Loucy (cell line): ENCODE measurements at regions not wholly inside any gene's neighbourhood (a gene's known extent, or its start where the extent isn't known, plus 50 kb on each side); places are given as distances from the start of the nearest gene placed in this dataset.

Experiments used
- H2AFZ ChIP-seq: fragments of 200-600 bp; sonication (generic); 2 replicates; pipeline ENCODE4 v1.6.0; 2016; ENCODE audit warnings: antibody characterized with exemption, mild to moderate bottlenecking, low read length, moderate library complexity
- H3F3A ChIP-seq: fragments of 200-600 bp; 2 replicates; pipeline ENCODE4 v1.6.0; 2016; ENCODE audit warnings: antibody characterized with exemption, low read depth, mild to moderate bottlenecking
- H3K27me3 ChIP-seq: fragments of 200-600 bp; sonication (generic); 2 replicates; pipeline ENCODE4 v1.6.1; 2014; ENCODE audit warnings: low read length, mild to moderate bottlenecking; ENCODE audit not compliant: insufficient read depth, poor library complexity, severe bottlenecking
- H3K36me3 ChIP-seq: fragments of 200-600 bp; sonication (generic); 2 replicates; pipeline ENCODE4 v1.6.1; 2016; ENCODE audit warnings: low read length; ENCODE audit not compliant: insufficient read depth
- H3K4me1 ChIP-seq: fragments of 200-600 bp; sonication (generic); 2 replicates; pipeline ENCODE4 v1.5.1; 2014; ENCODE audit warnings: low read length, mild to moderate bottlenecking; ENCODE audit not compliant: insufficient read depth, poor library complexity, severe bottlenecking
- H3K4me2 ChIP-seq: fragments of 200-600 bp; sonication (generic); 2 replicates; pipeline ENCODE4 v1.6.0; 2014; ENCODE audit warnings: antibody characterized with exemption, low read length, low read depth, mild to moderate bottlenecking; ENCODE audit not compliant: poor library complexity, severe bottlenecking
- H3K4me3 ChIP-seq: fragments of 200-600 bp; sonication (generic); 2 replicates; pipeline ENCODE4 v1.5.1; 2014; ENCODE audit warnings: low read length, mild to moderate bottlenecking, mixed read lengths; ENCODE audit not compliant: poor library complexity, severe bottlenecking
- H3K79me2 ChIP-seq: fragments of 200-600 bp; sonication (generic); 2 replicates; pipeline ENCODE4 v1.6.1; 2014; ENCODE audit warnings: low read length; ENCODE audit not compliant: insufficient read depth
- H3K9ac ChIP-seq: fragments of 200-600 bp; sonication (generic); 2 replicates; pipeline ENCODE4 v1.6.0; 2014; ENCODE audit warnings: mild to moderate bottlenecking, low read depth, low read length, moderate library complexity; ENCODE audit not compliant: poor library complexity, severe bottlenecking
- H3K9me2 ChIP-seq: fragments of 200-600 bp; sonication (generic); replicated peaks from 2 replicates; pipeline ENCODE4 v1.6.1; 2016; ENCODE audit warnings: low read depth, low read length, mixed read lengths
- H3K9me3 ChIP-seq: fragments of 200-600 bp; sonication (generic); 2 replicates; pipeline ENCODE4 v1.6.1; 2014; ENCODE audit warnings: mild to moderate bottlenecking, antibody characterized with exemption, low read length, low read depth; ENCODE audit not compliant: insufficient read depth
- H4K20me1 ChIP-seq: fragments of 200-600 bp; sonication (generic); 2 replicates; pipeline ENCODE4 v1.6.0; 2014; ENCODE audit warnings: antibody characterized with exemption, low read length, mild to moderate bottlenecking; ENCODE audit not compliant: insufficient read depth, poor library complexity, severe bottlenecking
- EZH2phosphoT487 ChIP-seq: fragments of 200-600 bp; IDR thresholded peaks from 2 replicates; pipeline ENCODE4 v1.6.1; 2018; ENCODE audit warnings: antibody characterized with exemption, mild to moderate bottlenecking, moderate library complexity, borderline replicate concordance
- TF ChIP-seq, protein P1 (sequence below): fragments of 200-600 bp; sonication (generic); conservative IDR thresholded peaks from 2 replicates; pipeline ENCODE4 v1.5.1; 2014; ENCODE audit warnings: mild to moderate bottlenecking, antibody characterized with exemption, low read length

DNA sequence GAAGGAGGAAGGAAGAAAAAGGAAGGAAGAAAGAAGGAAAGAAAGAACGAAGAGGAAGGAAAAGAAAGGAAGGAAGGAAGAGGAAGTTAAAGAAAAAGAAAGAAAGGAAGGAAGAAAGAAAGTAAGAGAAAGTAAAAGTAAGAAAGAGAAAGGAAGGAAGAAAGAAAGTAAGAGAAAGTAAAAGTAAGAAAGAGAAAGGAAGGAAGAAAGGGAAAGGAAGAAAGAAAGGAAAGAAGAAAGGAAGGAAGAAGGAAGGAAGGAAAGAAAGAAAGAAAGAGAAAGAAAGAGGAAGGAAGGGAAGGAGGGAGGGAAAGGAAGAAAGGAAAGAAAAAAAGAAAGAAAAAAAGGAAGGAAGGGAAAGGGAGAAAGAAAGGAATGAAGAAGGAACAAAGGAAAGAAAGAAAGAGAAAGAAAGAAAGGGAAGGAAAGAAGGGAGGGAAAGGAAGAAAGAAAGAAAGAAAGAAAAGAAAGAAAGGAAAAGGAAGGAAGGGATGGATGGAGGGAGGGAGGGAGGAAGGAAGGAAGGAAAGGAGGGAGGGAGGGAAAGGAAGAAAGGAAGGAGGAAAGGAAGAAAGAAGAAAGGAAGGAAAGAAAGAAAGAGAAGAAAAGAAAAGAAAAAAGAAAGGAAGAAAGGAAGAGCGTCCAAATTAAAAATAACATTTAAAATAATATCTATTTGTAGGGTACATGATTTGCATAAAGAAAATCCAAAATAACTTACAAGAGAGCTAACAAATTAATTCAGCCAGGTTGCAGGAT, 827.9 kb downstream of the TSN start:
- Histone ChIP-seq H3K9ac (no peak overlapping the region), H3K4me1 (no peaks in the 10 kb centered on the region)

GRCh38 chr2:122590524-122590923, 835.1 kb downstream of the TSN start:
- Histone ChIP-seq H3K9me2 (no peaks in the 10 kb centered on the region), H2AFZ (no peak overlapping the region), H4K20me1 (no peaks in the 10 kb centered on the region), H3K79me2 (no peaks in the 10 kb centered on the region), H3K9ac (no peak overlapping the region), H3K9me3 (no peaks in the 10 kb centered on the region), H3F3A (no peaks in the 10 kb centered on the region), H3K4me1 (peaks cover 5% of the 10 kb centered on the region), H3K4me2 (no peak overlapping the region), H3K4me3 (no peak overlapping the region), H3K27me3 (no peaks in the 10 kb centered on the region), H3K36me3 (no peaks in the 10 kb centered on the region)
- TF ChIP-seq, protein P1, sequence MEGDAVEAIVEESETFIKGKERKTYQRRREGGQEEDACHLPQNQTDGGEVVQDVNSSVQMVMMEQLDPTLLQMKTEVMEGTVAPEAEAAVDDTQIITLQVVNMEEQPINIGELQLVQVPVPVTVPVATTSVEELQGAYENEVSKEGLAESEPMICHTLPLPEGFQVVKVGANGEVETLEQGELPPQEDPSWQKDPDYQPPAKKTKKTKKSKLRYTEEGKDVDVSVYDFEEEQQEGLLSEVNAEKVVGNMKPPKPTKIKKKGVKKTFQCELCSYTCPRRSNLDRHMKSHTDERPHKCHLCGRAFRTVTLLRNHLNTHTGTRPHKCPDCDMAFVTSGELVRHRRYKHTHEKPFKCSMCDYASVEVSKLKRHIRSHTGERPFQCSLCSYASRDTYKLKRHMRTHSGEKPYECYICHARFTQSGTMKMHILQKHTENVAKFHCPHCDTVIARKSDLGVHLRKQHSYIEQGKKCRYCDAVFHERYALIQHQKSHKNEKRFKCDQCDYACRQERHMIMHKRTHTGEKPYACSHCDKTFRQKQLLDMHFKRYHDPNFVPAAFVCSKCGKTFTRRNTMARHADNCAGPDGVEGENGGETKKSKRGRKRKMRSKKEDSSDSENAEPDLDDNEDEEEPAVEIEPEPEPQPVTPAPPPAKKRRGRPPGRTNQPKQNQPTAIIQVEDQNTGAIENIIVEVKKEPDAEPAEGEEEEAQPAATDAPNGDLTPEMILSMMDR = no peak
- no peak for TF ChIP-seq EZH2phosphoT487

More for the DNA sequence above, 827.9 kb downstream of the TSN start:
- H3F3A ChIP-seq = no peaks in the 10 kb centered on the region
- no peaks in the 10 kb centered on the region for H3K9me3 ChIP-seq
- H2AFZ ChIP-seq = no peak overlapping the region
- no peak overlapping the region for H3K4me2 ChIP-seq
- H4K20me1 ChIP-seq = no peaks in the 10 kb centered on the region
- H3K79me2 ChIP-seq = no peaks in the 10 kb centered on the region
- H3K27me3 ChIP-seq = no peaks in the 10 kb centered on the region
- TF ChIP-seq, protein P1 = no peak
- no peak for TF ChIP-seq EZH2phosphoT487
- no peaks in the 10 kb centered on the region for H3K36me3 ChIP-seq
- H3K4me3 ChIP-seq = no peak overlapping the region
- no peaks in the 10 kb centered on the region for H3K9me2 ChIP-seq

GRCh38 chr2:122595065-122595464, 839.6 kb downstream of the TSN start:
- Histone ChIP-seq H3K27me3 (no peaks in the 10 kb centered on the region), H4K20me1 (no peaks in the 10 kb centered on the region), H3K9ac (no peak overlapping the region), H3K4me2 (peak overlapping the region; percentile 19), H3K4me3 (no peak overlapping the region), H3F3A (no peaks in the 10 kb centered on the region), H3K9me2 (no peaks in the 10 kb centered on the region), H3K9me3 (no peaks in the 10 kb centered on the region), H3K4me1 (peaks cover 8% of the 10 kb centered on the region), H3K36me3 (no peaks in the 10 kb centered on the region), H3K79me2 (no peaks in the 10 kb centered on the region), H2AFZ (no peak overlapping the region)
- TF ChIP-seq, protein P1 = no peak
- no peak for TF ChIP-seq EZH2phosphoT487
